BLaER1 (cell line): ENCODE measurements at regions not wholly inside any gene's neighbourhood (a gene's known extent, or its start where the extent isn't known, plus 50 kb on each side); places are given as distances from the start of the nearest gene placed in this dataset.
"Not testable (repeated sequence)": the region's sequence is repeated elsewhere in the genome, so short reads cannot be mapped to it uniquely, and the experiment has no call there.

Source experiments
- H3K27ac ChIP-seq: shearing (Covaris generic); formaldehyde crosslinking; 2 replicates; pipeline ENCODE4 v1.8.1; 2022
- H3K27me3 ChIP-seq: shearing (Covaris generic); formaldehyde crosslinking; 2 replicates; pipeline ENCODE4 v1.8.1; 2022
- H3K36me3 ChIP-seq: shearing (Covaris generic); formaldehyde crosslinking; 2 replicates; pipeline ENCODE4 v1.8.1; 2022
- H3K4me1 ChIP-seq: shearing (Covaris generic); formaldehyde crosslinking; 2 replicates; pipeline ENCODE4 v1.8.1; 2022
- H3K4me2 ChIP-seq: shearing (Covaris generic); formaldehyde crosslinking; 2 replicates; pipeline ENCODE4 v1.8.1; 2022
- H3K4me3 ChIP-seq: shearing (Covaris generic); formaldehyde crosslinking; 2 replicates; pipeline ENCODE4 v1.8.1; 2022
- H3K9ac ChIP-seq: shearing (Covaris generic); formaldehyde crosslinking; 2 replicates; pipeline ENCODE4 v1.8.1; 2022
- H3K9me3 ChIP-seq: shearing (Covaris generic); formaldehyde crosslinking; 2 replicates; pipeline ENCODE4 v1.8.1; 2022
- H4K20me1 ChIP-seq: shearing (Covaris generic); formaldehyde crosslinking; 2 replicates; pipeline ENCODE4 v1.8.1; 2022
- Cebpa-rat ChIP-seq: shearing (Covaris generic); IDR thresholded peaks from 2 replicates; pipeline ENCODE4 v1.8.1; 2022

GRCh38 chr19:13689085-13689484 lies 75.2 kb upstream of the MRI1 start:
- no peak for TF ChIP-seq Cebpa-rat
- H3K9me3 ChIP-seq: no peaks in the 10 kb centered on the region

GRCh38 chr19:13684021-13684420 lies 80.3 kb upstream of the MRI1 start:
- peaks cover 19% of the 10 kb centered on the region for H3K9me3 ChIP-seq
- no peaks in the 10 kb centered on the region for H3K27me3 ChIP-seq
- H4K20me1 ChIP-seq: no peaks in the 10 kb centered on the region
- H3K4me3 ChIP-seq: no peak overlapping the region
- H3K4me2 ChIP-seq: no peak overlapping the region
- no peak overlapping the region for H3K9ac ChIP-seq
- TF ChIP-seq Cebpa-rat: no peak
- H3K36me3 ChIP-seq: no peaks in the 10 kb centered on the region
- H3K4me1 ChIP-seq: peaks cover 20% of the 10 kb centered on the region
- H3K27ac ChIP-seq: no peak overlapping the region

More at GRCh38 chr19:13689085-13689484, 75.2 kb upstream of the MRI1 start:
- Histone ChIP-seq H3K4me3 (no peak overlapping the region), H3K9ac (no peak overlapping the region), H3K4me1 (peaks cover 29% of the 10 kb centered on the region), H3K27me3 (no peaks in the 10 kb centered on the region), H3K27ac (no peak overlapping the region), H4K20me1 (no peaks in the 10 kb centered on the region), H3K36me3 (no peaks in the 10 kb centered on the region), H3K4me2 (no peak overlapping the region)

- Histone ChIP-seq H3K9me3 (peaks cover 34% of the 10 kb centered on the region), H3K4me1 (peaks cover 20% of the 10 kb centered on the region), H4K20me1 (no peaks in the 10 kb centered on the region), H3K4me3 (no peak overlapping the region), H3K4me2 (no peak overlapping the region), H3K27ac (no peak overlapping the region), H3K27me3 (no peaks in the 10 kb centered on the region), H3K36me3 (no peaks in the 10 kb centered on the region), H3K9ac (no peak overlapping the region)
- no peak for TF ChIP-seq Cebpa-rat
Measured at GRCh38 chr19:13681509-13681908, 82.8 kb upstream of the MRI1 start.

- H4K20me1 ChIP-seq, H3K27ac ChIP-seq, H3K4me2 ChIP-seq, H3K36me3 ChIP-seq, H3K9ac ChIP-seq, H3K27me3 ChIP-seq, H3K4me3 ChIP-seq: not testable (repeated sequence)
- Histone ChIP-seq H3K9me3 (peaks cover 35% of the 10 kb centered on the region), H3K4me1 (peaks cover 16% of the 10 kb centered on the region)
Measured at GRCh38 chr19:13680708-13681360, 83.5 kb upstream of the MRI1 start.

- not testable (repeated sequence) for H3K9ac ChIP-seq
Measured at GRCh38 chr19:13676967-13677366, 87.4 kb upstream of the MRI1 start.

GRCh38 chr19:13672480-13673175 lies 91.7 kb upstream of the MRI1 start:
- peaks cover 23% of the 10 kb centered on the region for H3K9me3 ChIP-seq
- not testable (repeated sequence) for H3K9ac ChIP-seq, H3K36me3 ChIP-seq, H3K4me1 ChIP-seq, H3K4me2 ChIP-seq, H3K27ac ChIP-seq, H4K20me1 ChIP-seq, H3K4me3 ChIP-seq, H3K27me3 ChIP-seq

More at GRCh38 chr19:13676967-13677366, 87.4 kb upstream of the MRI1 start:
- H3K9me3 ChIP-seq: peaks cover 49% of the 10 kb centered on the region
- not testable (repeated sequence) for H3K27ac ChIP-seq, H3K4me3 ChIP-seq, H3K27me3 ChIP-seq, H3K4me1 ChIP-seq, H3K36me3 ChIP-seq, H4K20me1 ChIP-seq, H3K4me2 ChIP-seq

- Histone ChIP-seq H3K4me1 (0 out of 2 replicates have a peak, but pooled peaks cover 2% of the 10 kb centered on the region), H3K9me3 (peaks cover 16% of the 10 kb centered on the region), H3K27ac (no peak overlapping the region), H3K4me3 (no peak overlapping the region), H3K4me2 (no peak overlapping the region), H3K36me3 (no peaks in the 10 kb centered on the region), H3K9ac (no peak overlapping the region), H3K27me3 (no peaks in the 10 kb centered on the region), H4K20me1 (no peaks in the 10 kb centered on the region)
- TF ChIP-seq Cebpa-rat: no peak
Measured at GRCh38 chr19:13670846-13671245, 93.5 kb upstream of the MRI1 start.

GRCh38 chr19:13669780-13670355 lies 94.5 kb upstream of the MRI1 start:
- no peaks in the 10 kb centered on the region for H3K36me3 ChIP-seq
- H3K9ac ChIP-seq: no peak overlapping the region
- no peaks in the 10 kb centered on the region for H3K27me3 ChIP-seq
- no peak overlapping the region for H3K4me2 ChIP-seq
- H3K27ac ChIP-seq: no peak overlapping the region
- no peak for TF ChIP-seq Cebpa-rat
- H3K9me3 ChIP-seq: peaks cover 16% of the 10 kb centered on the region
- H3K4me1 ChIP-seq: no peaks in the 10 kb centered on the region
- H3K4me3 ChIP-seq: no peak overlapping the region
- H4K20me1 ChIP-seq: no peaks in the 10 kb centered on the region

GRCh38 chr19:13668964-13669363 lies 95.4 kb upstream of the MRI1 start:
- H3K4me3 ChIP-seq: no peak overlapping the region

GRCh38 chr19:13666165-13666564 lies 98.2 kb upstream of the MRI1 start:
- Histone ChIP-seq H3K27ac (no peak overlapping the region), H3K27me3 (no peaks in the 10 kb centered on the region)
- no peak for TF ChIP-seq Cebpa-rat

More at GRCh38 chr19:13668964-13669363, 95.4 kb upstream of the MRI1 start:
- peaks cover 16% of the 10 kb centered on the region for H3K9me3 ChIP-seq
- TF ChIP-seq Cebpa-rat: no peak
- H3K27me3 ChIP-seq: no peaks in the 10 kb centered on the region
- no peak overlapping the region for H3K4me2 ChIP-seq
- no peak overlapping the region for H3K9ac ChIP-seq
- no peaks in the 10 kb centered on the region for H4K20me1 ChIP-seq
- no peaks in the 10 kb centered on the region for H3K36me3 ChIP-seq
- no peaks in the 10 kb centered on the region for H3K4me1 ChIP-seq
- no peak overlapping the region for H3K27ac ChIP-seq

More at GRCh38 chr19:13666165-13666564, 98.2 kb upstream of the MRI1 start:
- Histone ChIP-seq H3K4me3 (no peak overlapping the region), H4K20me1 (no peaks in the 10 kb centered on the region), H3K4me1 (peaks cover 15% of the 10 kb centered on the region), H3K4me2 (no peak overlapping the region), H3K9ac (no peak overlapping the region), H3K36me3 (no peaks in the 10 kb centered on the region), H3K9me3 (no peaks in the 10 kb centered on the region)
